B cell (primary cell): ENCODE measurements at regions not wholly inside any gene's neighbourhood (a gene's known extent, or its start where the extent isn't known, plus 50 kb on each side); places are given as distances from the start of the nearest gene placed in this dataset.

ENCODE experiments used
- CTCF ChIP-seq: fragments of 200-600 bp; IDR thresholded peaks from one replicate; pipeline ENCODE4 v1.8.0; 2022; ENCODE audit warnings: antibody characterized with exemption, mild to moderate bottlenecking
- EZH2 ChIP-seq: IDR thresholded peaks from 2 replicates; pipeline ENCODE4 v1.6.1; 2012; ENCODE audit warnings: borderline replicate concordance, low read depth, mild to moderate bottlenecking, moderate library complexity, low read length; ENCODE audit not compliant: insufficient read depth, poor library complexity, severe bottlenecking

GRCh38 chr3:13262493-13263211, 157.5 kb downstream of the NUP210 start:
- no peak for TF ChIP-seq CTCF
- TF ChIP-seq EZH2, result no peak
